NK-92 treated with Interleukin-12 subunit alpha and Interleukin-12 subunit beta, amount 100 ng/mL, for 24 hours (cell line): ENCODE measurements at regions not wholly inside any gene's neighbourhood (a gene's known extent, or its start where the extent isn't known, plus 50 kb on each side); places are given as distances from the start of the nearest gene placed in this dataset.

ENCODE experiments used
- DNase-seq: peaks from one replicate; lab custom pipeline; 2025; lab: John Stamatoyannopoulos, UW

GRCh38 chr7:21029006-21029405, 242.3 kb upstream of the SP8 start:
- no peak for DNase-seq

- no peak for DNase-seq
Measured at GRCh38 chr7:21030237-21030871, 243.7 kb upstream of the SP8 start.

- DNase-seq: no peak
Measured at GRCh38 chr7:21041252-21041651, 254.6 kb upstream of the SP8 start.

DNA sequence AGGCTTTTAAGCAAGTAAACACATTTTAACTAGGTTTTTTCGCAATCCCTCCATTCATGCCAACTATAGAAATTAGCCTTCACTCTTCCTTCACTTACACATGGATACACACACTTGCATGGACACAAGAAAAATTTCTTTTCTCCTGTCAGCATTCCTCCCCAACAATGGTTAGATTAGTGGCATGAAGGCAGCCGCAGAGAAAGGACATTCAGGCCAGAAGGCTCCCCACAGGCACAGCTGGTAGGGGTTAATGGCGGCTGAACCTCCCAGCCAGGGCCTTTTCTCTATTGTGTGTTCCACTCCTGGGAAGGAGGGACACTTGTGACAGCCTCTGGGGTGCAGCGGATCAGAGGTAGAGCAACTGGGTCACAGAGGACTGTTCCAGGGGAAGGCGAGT, 255.0 kb upstream of the SP8 start:
- DNase-seq: no peak

GRCh38 chr7:21044384-21044783, 257.7 kb upstream of the SP8 start:
- DNase-seq: no peak

DNA sequence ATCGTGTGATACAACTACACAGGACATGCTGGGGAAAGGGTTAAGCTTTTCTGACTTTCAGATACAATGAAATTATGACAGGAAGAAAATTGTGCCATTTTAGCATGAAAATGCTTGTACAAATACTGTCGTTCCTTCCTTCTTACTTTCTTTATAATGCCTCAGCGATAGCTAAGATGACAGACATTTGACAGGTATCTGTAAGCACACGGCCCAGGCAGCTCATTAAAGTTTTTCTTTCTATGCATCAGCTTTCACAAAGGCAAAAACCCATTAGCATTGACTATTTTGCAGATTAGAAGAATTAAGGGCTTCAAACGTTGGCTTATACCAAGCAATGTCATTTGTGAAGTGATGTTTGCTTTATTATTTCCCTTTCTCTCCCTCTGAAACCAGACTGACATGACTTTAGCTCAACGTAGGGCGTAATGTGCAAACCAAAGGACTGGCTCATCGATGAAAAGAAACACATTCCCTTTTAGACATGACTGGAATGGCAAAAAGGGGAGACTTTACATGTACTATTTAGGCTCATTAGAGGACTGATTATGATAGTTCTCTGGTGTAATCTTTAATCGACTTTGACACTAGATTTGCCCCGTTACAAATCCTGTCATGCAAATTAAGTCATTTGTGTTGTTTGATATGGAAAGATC, 258.4 kb upstream of the SP8 start:
- DNase-seq: no peak

- DNase-seq: no peak
Measured at GRCh38 chr7:21051865-21052264, 265.2 kb upstream of the SP8 start.

DNA sequence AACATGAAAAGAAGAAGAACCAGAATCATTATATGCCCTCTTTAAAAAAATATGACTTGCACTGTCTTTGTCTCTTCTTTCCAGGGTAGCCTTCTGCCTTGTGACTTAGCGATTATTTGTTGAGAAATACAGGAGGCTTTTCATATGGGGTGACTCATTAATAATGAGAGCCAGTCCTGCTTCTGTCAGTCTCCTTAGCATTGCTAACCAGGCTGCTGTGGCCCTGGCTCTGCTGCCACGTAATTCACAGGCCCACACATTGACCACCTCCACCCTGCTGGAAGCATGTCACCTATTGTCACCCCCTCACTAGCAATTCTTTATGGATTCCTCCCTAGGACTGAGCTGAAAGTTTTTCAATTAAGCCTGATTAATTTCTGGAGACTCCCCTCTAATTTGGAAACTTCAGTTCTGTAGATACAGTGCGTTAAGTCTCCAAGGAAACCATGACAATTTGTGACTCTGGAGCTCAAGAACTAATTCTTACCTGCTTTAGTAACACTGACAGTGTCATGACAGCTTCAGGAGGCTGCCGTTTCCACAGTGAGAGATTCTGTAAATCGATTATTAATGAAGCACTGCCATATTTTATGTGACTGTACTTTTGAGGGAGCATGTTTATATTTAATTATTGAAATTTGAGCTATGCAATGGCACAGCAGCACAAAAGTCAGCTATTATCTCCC, 267.9 kb upstream of the SP8 start:
- DNase-seq: no peak

DNA sequence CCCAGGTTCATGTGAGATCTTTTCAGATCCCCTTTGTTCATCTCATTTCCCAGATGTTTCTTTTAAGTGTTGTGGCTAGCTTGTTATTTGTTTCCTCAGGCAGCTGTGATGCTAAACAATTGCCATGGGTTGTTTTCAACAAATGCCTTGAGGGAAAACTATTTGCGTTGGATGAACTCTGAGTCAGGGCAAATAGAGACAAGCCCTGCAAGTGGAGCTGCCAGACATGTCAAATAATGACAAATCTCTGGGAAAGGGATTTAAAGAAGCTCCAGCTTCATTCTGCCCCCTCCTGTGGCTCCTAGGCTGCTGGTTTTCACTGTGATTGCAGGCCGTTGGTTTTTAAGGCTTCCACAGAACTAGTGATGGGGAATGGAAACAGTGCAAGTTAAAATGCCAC, 272.4 kb upstream of the SP8 start:
- no peak for DNase-seq

DNA sequence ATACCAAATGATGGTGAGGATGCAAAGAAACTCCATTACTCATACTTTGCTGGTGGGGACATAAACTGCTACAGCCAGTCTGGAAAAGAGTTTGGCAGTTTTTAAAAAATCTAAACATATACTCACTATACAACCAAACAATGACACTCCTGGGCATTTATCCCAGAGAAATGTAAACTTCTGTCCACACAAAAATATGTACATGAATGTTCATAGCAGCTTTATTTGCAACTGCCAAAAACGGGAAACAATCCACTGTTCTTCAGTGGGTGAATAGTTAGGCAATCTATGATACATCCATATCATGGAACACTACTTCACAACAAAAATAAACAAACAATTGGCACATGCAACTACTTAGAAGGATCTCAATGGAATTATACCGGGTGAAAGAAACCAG, 276.4 kb upstream of the SP8 start:
- no peak for DNase-seq

DNA sequence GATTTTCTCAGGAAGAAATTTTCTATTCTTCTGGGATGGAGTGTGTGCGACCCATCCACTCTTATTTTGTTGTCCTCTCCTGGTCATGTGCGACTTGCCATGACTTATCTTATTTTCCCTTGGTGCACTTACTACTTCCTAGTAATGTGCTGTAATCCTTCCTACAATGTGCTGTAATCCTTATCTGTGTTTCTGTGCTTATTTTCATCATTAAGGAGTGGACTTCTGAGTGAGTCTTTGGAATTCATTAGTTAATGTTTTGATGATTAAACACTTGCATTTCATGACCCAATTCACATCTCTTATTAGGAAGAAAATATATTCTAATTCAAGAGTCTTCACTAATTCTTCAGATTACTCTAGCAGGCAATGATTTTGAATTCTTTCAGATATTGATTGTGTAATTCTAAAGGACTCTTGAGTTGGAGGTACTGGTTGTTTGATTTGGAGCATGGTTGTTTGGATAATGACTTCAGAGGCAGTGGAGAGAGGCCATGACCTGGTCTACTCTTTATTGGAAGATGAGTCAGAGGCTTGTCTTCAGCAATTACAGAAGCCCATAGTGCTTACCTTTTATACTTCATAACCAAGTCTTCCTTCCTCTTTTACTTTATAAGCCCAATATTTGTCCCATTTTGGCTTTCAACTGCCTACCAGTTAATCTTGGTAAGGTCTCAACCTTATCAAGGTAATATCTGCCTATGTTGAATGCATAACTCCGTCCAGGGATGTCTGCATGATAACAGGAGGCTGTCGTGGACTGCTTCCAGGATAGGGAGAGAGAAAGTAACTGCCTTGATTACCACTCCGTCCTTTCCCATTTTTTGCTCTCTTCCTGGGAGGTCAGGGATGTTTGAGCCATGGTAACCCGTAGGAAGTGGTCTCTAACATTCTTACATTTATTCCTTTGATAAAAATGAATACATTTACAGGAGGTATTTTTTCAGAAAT, 278.3 kb upstream of the SP8 start:
- no peak for DNase-seq

DNA sequence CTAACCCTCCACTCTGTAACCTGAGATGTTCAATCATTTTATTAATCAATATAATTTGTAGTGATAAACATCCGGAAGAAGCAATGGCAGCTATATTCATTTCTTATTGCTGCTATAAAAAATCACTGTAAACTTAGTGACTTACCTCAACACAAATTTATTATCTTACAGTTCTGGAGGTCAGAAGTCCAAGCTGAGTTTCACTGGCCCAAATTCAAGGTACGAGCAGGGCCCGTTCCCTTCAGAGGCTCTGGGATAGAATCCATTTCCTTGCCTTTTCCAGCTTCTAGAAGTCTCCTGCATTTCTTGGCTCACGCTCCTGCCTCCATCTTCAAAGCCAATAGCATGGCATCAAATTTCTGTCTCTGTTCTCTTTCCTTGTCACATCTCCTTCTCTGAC, 279.5 kb upstream of the SP8 start:
- DNase-seq: no peak

- DNase-seq: no peak
Measured at GRCh38 chr7:21067216-21067615, 280.5 kb upstream of the SP8 start.

GRCh38 chr7:21070571-21071090, 283.9 kb upstream of the SP8 start:
- DNase-seq: no peak

- DNase-seq: no peak
Measured at GRCh38 chr7:21071561-21072501, 285.1 kb upstream of the SP8 start.

DNA sequence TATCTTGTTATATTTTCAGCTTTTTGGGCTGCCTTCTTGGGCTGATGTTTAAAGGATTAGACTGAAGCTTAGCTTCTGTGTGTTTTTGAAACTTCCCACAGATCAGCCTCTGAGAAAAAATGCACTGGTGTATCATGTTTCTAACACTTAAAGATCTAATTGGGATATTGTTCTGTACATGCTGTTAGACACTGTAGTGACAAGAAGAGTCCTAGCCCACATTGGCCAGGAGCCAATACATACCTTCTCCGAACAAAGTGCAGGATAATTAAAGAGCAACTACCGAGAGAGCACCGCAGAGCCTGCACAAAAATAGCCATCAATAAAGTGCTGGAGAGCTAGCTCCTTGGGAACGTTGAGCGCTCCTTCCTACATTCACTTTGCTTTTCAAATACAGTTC, 289.4 kb upstream of the SP8 start:
- no peak for DNase-seq

- no peak for DNase-seq
Measured at GRCh38 chr7:21076574-21076973, 289.9 kb upstream of the SP8 start.

GRCh38 chr7:21077602-21078001, 290.9 kb upstream of the SP8 start:
- no peak for DNase-seq

- DNase-seq: no peak
Measured at GRCh38 chr7:21084286-21084685, 297.6 kb upstream of the SP8 start.

DNA sequence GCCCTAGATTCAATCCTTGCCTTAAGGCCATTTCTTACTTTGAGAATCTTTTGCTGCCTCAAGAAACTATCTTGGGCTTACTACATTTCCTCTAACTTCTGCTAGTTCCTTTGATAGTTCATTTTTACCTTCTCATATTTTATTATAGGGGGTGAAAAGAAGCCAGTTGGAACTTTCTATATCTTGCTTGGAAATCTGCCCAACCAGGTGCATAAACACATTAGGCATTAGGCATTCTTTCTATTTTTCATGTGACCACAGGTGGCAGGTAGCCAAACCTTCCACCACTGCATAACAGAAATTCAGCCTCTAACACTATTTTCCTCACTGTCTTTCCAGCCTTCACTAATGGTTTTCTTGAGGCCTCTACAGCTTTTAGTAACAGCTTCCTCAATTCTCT, 300.0 kb upstream of the SP8 start:
- DNase-seq: no peak

- DNase-seq: no peak
Measured at GRCh38 chr7:21089653-21090052, 303.0 kb upstream of the SP8 start.
